Osteoblast (primary cell): ENCODE measurements at regions not wholly inside any gene's neighbourhood (a gene's known extent, or its start where the extent isn't known, plus 50 kb on each side); places are given as distances from the start of the nearest gene placed in this dataset.

Experiments used
- DNase-seq: peaks from one replicate; pipeline ENCODE4 v3.0.0; 2011; ENCODE audit warnings: low spot score, mixed read lengths; ENCODE audit not compliant: insufficient read length; ENCODE audit errors: missing footprints
- H2AFZ ChIP-seq: 2 replicates; pipeline ENCODE4 v1.6.0; 2011; ENCODE audit warnings: mild to moderate bottlenecking, low read length
- H3K27ac ChIP-seq: 2 replicates; pipeline ENCODE4 v1.5.1; 2011; ENCODE audit warnings: mild to moderate bottlenecking, low read depth, low read length, moderate library complexity
- H3K27me3 ChIP-seq: 2 replicates; pipeline ENCODE4 v1.6.0; 2012; ENCODE audit warnings: mild to moderate bottlenecking, control low read depth, inconsistent platforms, low read length, moderate library complexity; ENCODE audit not compliant: insufficient read depth
- H3K36me3 ChIP-seq: 2 replicates; pipeline ENCODE4 v1.5.1; 2011; ENCODE audit warnings: mild to moderate bottlenecking, low read length, control low read depth, moderate library complexity; ENCODE audit not compliant: insufficient read depth
- H3K4me1 ChIP-seq: 2 replicates; pipeline ENCODE4 v1.5.1; 2011; ENCODE audit warnings: mild to moderate bottlenecking, low read length, control low read depth, moderate library complexity; ENCODE audit not compliant: insufficient read depth
- H3K4me2 ChIP-seq: 2 replicates; pipeline ENCODE4 v1.6.0; 2011; ENCODE audit warnings: mild to moderate bottlenecking, low read length; ENCODE audit not compliant: insufficient read depth
- H3K4me3 ChIP-seq: fragments of 200-600 bp; sonication (generic); 3 replicates; pipeline ENCODE4 v1.5.1; 2012; ENCODE audit warnings: mild to moderate bottlenecking, low read length, inconsistent platforms; ENCODE audit not compliant: insufficient read depth
- H3K79me2 ChIP-seq: 2 replicates; pipeline ENCODE4 v1.6.0; 2012; ENCODE audit warnings: mild to moderate bottlenecking, low read length, control low read depth, inconsistent platforms; ENCODE audit not compliant: insufficient read depth
- H3K9me3 ChIP-seq: 2 replicates; pipeline ENCODE4 v1.5.1; 2011; ENCODE audit warnings: low read depth, low read length, control low read depth
- H4K20me1 ChIP-seq: 2 replicates; pipeline ENCODE4 v1.6.0; 2012; ENCODE audit warnings: mild to moderate bottlenecking, low read length, control low read depth; ENCODE audit not compliant: insufficient read depth
- CTCF ChIP-seq: IDR thresholded peaks from 2 replicates; pipeline ENCODE4 v1.5.1; 2011; ENCODE audit warnings: mild to moderate bottlenecking, low read depth, low read length, moderate library complexity; ENCODE audit errors: extremely low read depth

DNA sequence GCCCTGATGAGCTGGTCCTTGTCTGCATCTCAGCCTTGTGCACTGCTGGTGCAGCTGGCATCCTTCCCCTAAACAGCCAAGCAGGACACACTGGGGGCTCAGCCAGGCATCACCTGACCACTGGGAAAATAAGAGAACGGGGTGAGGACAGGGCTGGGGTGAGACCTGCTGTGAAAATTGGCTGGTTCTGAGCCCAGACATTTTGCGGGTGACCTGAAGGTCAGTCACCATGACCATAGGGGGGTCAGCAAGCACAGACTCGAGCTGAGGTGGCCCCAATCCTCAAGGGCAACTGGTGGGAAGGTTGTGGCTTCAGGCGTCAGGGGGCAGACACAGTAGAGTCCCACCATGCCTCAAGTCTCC, 144.9 kb upstream of the TWIST2 start:
- no peak overlapping the region for H2AFZ ChIP-seq
- H3K27ac ChIP-seq = no peak overlapping the region
- no peaks in the 10 kb centered on the region for H3K9me3 ChIP-seq
- DNase-seq = no peak
- peaks cover 4% of the 10 kb centered on the region for H3K27me3 ChIP-seq
- no peaks in the 10 kb centered on the region for H3K4me1 ChIP-seq
- no peaks in the 10 kb centered on the region for H3K79me2 ChIP-seq
- no peak for TF ChIP-seq CTCF
- no peaks in the 10 kb centered on the region for H3K36me3 ChIP-seq
- no peak overlapping the region for H3K4me2 ChIP-seq
- H3K4me3 ChIP-seq = no peak overlapping the region
- H4K20me1 ChIP-seq = no peaks in the 10 kb centered on the region

DNA sequence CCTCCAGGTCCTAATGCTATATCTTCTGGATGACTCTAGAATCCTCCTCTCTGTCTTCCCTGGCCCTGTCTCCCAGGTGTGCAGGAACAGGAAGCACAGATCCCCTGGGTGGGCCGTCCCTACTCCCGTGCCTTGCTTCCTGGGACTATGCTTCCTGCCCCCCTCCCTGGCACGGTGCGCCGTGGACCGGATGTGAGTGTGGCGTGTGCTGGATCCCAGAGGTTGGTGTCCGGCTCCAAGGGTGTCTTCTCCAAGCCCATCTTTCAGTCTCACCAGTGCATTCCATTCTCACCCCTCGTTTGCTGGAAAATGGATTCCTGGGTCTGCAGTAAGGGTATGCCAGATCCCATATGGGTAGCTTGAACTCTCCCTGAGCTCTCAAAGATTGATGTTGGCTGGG, 144.4 kb upstream of the TWIST2 start:
- Histone ChIP-seq H4K20me1 (no peaks in the 10 kb centered on the region), H3K9me3 (no peaks in the 10 kb centered on the region), H2AFZ (no peak overlapping the region), H3K4me3 (no peak overlapping the region), H3K4me2 (no peak overlapping the region), H3K27ac (no peak overlapping the region), H3K27me3 (peaks cover 5% of the 10 kb centered on the region), H3K36me3 (no peaks in the 10 kb centered on the region), H3K4me1 (no peaks in the 10 kb centered on the region), H3K79me2 (no peaks in the 10 kb centered on the region)
- DNase-seq = no peak
- TF ChIP-seq CTCF = no peak

DNA sequence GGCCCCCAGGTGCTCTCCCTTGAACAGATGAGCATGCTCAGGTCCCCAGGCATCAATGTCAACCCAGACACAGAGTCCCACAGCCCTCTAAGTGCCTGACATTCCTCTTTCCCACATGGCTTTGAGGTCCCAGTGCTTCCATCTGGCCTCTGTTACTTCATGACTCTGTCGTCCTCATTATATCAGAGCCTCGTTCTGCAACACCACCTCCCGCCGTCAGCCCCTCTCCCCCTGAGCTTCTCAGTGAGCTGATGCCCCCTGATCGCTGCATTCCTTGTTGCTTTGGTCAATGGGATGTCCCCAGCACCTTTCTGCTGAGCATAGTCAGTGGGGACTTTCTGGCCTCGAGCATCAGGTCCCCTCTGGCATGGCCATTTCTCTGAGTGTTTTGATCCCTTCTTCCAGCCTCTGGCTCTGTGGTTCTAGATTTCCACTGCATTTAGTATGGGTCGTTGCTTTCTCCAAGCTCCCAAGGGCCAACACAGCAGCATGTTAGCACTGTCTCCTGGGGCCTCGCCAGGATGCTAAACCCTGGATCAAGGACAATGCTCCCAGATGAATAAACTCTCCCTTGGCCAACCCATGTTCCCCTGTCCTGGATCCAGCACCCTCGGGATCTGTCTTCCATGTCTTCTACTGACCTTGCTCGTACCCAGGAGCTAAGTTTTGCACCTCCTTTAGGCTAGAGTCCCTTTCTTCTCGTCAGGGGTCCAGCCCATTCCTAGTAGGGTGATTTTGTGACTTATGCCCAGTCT, 143.2 kb upstream of the TWIST2 start:
- H3K27ac ChIP-seq = no peak overlapping the region
- no peaks in the 10 kb centered on the region for H4K20me1 ChIP-seq
- H3K4me1 ChIP-seq = no peaks in the 10 kb centered on the region
- H3K4me2 ChIP-seq = no peak overlapping the region
- no peaks in the 10 kb centered on the region for H3K79me2 ChIP-seq
- no peak overlapping the region for H2AFZ ChIP-seq
- H3K4me3 ChIP-seq = no peak overlapping the region
- H3K36me3 ChIP-seq = no peaks in the 10 kb centered on the region
- no peak for TF ChIP-seq CTCF
- no peak for DNase-seq
- H3K9me3 ChIP-seq = no peaks in the 10 kb centered on the region
- peaks cover 13% of the 10 kb centered on the region for H3K27me3 ChIP-seq

DNA sequence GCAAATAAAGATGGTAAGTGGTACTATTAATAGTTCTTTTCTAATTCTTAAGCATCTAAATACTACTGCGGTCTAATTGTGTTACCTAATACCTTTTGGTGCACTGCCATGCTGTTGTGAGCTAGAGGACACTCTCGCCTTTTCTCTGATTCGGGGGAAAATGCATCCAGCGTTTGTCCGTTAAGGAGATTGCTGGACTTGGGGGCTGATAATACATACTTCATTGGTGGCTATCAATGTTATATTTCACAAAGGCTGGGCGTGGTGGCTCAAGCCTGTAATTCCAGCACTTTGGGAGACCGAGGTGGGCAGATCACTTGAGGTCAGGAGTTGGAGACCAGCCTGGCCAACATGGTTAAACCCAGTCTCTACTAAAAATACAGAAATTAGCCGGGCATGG, 141.7 kb upstream of the TWIST2 start:
- Histone ChIP-seq H4K20me1 (no peaks in the 10 kb centered on the region), H3K27ac (no peak overlapping the region), H3K4me2 (no peak overlapping the region), H3K4me3 (no peak overlapping the region), H3K9me3 (no peaks in the 10 kb centered on the region), H3K79me2 (no peaks in the 10 kb centered on the region), H3K36me3 (no peaks in the 10 kb centered on the region), H2AFZ (no peak overlapping the region), H3K4me1 (no peaks in the 10 kb centered on the region), H3K27me3 (peaks cover 22% of the 10 kb centered on the region)
- DNase-seq = no peak
- TF ChIP-seq CTCF = no peak
